D721Med (cell line): ENCODE measurements at regions not wholly inside any gene's neighbourhood (a gene's known extent, or its start where the extent isn't known, plus 50 kb on each side); places are given as distances from the start of the nearest gene placed in this dataset.

Experiments used
- DNase-seq: peaks from one replicate; pipeline ENCODE4 v3.0.0; 2011; ENCODE audit warnings: low spot score; ENCODE audit not compliant: insufficient read length
- FAIRE-seq: peaks from 2 replicates; lab custom pipeline; 2011; peaks lifted over from hg19 to GRCh38; lab: Jason Lieb, UNC
- TF ChIP-seq, protein P1 (sequence below): IDR thresholded peaks from 2 replicates; pipeline ENCODE4 v1.5.1; 2012; ENCODE audit warnings: mild to moderate bottlenecking, control low read depth; ENCODE audit not compliant: insufficient read depth; ENCODE audit errors: missing control alignments

DNA sequence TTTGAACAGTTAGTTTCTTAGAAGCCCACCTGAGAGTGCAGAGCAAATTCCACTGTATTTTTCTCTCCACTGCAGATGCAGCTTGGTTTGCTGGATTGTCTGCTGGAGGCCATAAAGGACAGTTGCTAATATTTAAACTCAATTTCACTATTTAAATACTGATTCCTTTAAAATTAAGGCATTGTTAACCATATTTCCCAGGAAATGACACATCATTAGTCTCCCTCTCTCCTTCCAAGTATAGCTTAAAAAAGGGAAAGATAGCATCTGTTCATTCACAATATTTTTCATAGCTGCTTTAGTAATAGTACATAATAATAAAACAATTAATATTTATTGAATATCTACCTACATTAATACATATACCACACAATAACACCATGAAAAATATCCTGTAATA is 252.9 kb downstream of the HGF start:
- FAIRE-seq = no peak
- TF ChIP-seq, protein P1, sequence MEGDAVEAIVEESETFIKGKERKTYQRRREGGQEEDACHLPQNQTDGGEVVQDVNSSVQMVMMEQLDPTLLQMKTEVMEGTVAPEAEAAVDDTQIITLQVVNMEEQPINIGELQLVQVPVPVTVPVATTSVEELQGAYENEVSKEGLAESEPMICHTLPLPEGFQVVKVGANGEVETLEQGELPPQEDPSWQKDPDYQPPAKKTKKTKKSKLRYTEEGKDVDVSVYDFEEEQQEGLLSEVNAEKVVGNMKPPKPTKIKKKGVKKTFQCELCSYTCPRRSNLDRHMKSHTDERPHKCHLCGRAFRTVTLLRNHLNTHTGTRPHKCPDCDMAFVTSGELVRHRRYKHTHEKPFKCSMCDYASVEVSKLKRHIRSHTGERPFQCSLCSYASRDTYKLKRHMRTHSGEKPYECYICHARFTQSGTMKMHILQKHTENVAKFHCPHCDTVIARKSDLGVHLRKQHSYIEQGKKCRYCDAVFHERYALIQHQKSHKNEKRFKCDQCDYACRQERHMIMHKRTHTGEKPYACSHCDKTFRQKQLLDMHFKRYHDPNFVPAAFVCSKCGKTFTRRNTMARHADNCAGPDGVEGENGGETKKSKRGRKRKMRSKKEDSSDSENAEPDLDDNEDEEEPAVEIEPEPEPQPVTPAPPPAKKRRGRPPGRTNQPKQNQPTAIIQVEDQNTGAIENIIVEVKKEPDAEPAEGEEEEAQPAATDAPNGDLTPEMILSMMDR = no peak

GRCh38 chr7:81515009-81515408 is 254.8 kb downstream of the HGF start:
- DNase-seq (no peak), FAIRE-seq (no peak)
- TF ChIP-seq, protein P1 = no peak

More for the DNA sequence above, 252.9 kb downstream of the HGF start:
- DNase-seq = no peak

DNA sequence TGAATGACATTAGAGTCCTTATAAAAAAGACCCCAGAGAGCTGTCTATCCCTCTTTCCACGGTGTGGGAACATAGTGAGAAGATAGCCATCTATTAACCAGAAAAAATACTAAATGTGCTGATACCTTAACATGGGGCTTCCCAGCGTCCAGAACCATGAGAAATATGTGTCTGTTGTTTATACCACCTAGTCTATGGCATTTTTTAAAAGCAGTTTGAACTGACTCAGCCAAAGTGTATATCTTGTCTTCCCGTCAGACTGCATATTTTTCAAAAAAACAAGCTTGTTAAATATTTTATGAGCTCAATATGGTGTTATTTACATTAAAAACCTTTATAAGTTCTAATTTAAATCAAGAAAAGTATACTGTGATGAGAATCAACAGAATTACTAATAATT is 255.3 kb downstream of the HGF start:
- FAIRE-seq = no peak
- DNase-seq = no peak
- TF ChIP-seq, protein P1 = no peak

DNA sequence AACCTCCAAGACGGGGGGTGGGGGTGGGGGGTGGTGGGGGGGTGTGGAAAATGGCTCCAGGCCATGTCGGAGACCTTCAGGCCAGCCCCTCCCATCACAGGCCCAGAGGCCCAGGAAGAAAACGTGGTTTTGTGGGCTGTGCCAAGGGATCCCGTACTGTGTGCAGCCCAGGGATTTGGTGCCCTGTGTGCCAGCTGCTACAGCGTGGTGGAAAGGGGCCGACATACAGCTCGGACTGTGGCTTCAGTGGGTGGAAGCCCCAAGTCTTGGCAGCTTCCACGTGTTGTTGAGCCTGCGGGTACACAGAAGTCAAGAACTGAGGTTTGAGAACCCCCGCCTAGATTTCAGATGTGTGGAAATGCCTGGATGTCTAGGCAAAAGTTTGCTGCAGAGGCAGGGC is 259.7 kb downstream of the HGF start:
- no peak for FAIRE-seq
- DNase-seq = no peak

GRCh38 chr7:81507221-81507620 is 262.6 kb downstream of the HGF start:
- TF ChIP-seq, protein P1 = no peak
- FAIRE-seq = no peak
- DNase-seq = no peak

More for the DNA sequence above, 259.7 kb downstream of the HGF start:
- TF ChIP-seq, protein P1 = no peak

GRCh38 chr7:81506609-81507008 is 263.2 kb downstream of the HGF start:
- DNase-seq (no peak), FAIRE-seq (no peak)
- TF ChIP-seq, protein P1 = no peak

- no peak for FAIRE-seq
These were observed 266.1 kb downstream of the HGF start for GRCh38 chr7:81503771-81504170.

More at GRCh38 chr7:81503771-81504170, 266.1 kb downstream of the HGF start:
- no peak for DNase-seq
- TF ChIP-seq, protein P1 = no peak
